H1 (cell line): ENCODE measurements at regions not wholly inside any gene's neighbourhood (a gene's known extent, or its start where the extent isn't known, plus 50 kb on each side); places are given as distances from the start of the nearest gene placed in this dataset.

Source experiments
- CTCF ChIA-PET: fragments of 300-600 bp; sonication (Branson Sonifier 250); formaldehyde crosslinking; loops from one replicate; lab custom pipeline; 2021; ENCODE audit not compliant: partially characterized antibody; lab: Charles Lee
- POLR2A ChIA-PET: fragments of 300-600 bp; sonication (Branson Sonifier 250); formaldehyde crosslinking; loops from one replicate; lab custom pipeline; 2021; ENCODE audit warnings: inconsistent platforms; ENCODE audit not compliant: partially characterized antibody; lab: Charles Lee
- DNase-seq, 2 experiments: peaks; one replicate each; pipeline versions ENCODE4 v3.0.0 to v3.0.0-alpha.2; 2010 to 2022; ENCODE audit warnings: low spot score in 2 of 2, low read depth in 1 of 2, mixed read lengths in 1 of 2
- FAIRE-seq: peaks from 2 replicates; lab custom pipeline; 2011; peaks lifted over from hg19 to GRCh38; lab: Jason Lieb, UNC
- H2AFZ ChIP-seq: 2 replicates; pipeline ENCODE4 v1.8.1; 2012; ENCODE audit warnings: low read length, inconsistent platforms
- H2AK5ac ChIP-seq: 2 replicates; pipeline ENCODE4 v1.6.1; 2013; ENCODE audit warnings: low read depth, low read length
- H2BK120ac ChIP-seq: replicated peaks from 2 replicates; pipeline ENCODE3; 2013; ENCODE audit warnings: low read depth, low read length, inconsistent platforms
- H2BK12ac ChIP-seq: 2 replicates; pipeline ENCODE4 v1.6.1; 2013; ENCODE audit warnings: low read depth, low read length
- H2BK15ac ChIP-seq: 2 replicates; pipeline ENCODE4 v1.6.1; 2013; ENCODE audit warnings: low read length
- H2BK20ac ChIP-seq: 2 replicates; pipeline ENCODE4 v1.6.1; 2013; ENCODE audit warnings: low read length
- H2BK5ac ChIP-seq: 2 replicates; pipeline ENCODE4 v1.6.1; 2013; ENCODE audit warnings: low read depth, low read length
- H3K14ac ChIP-seq: 2 replicates; pipeline ENCODE4 v1.6.1; 2013; ENCODE audit warnings: inconsistent platforms; ENCODE audit not compliant: insufficient read length
- H3K18ac ChIP-seq: 2 replicates; pipeline ENCODE4 v1.6.1; 2013; ENCODE audit warnings: low read length; ENCODE audit errors: extremely low read depth
- H3K23ac ChIP-seq: 2 replicates; pipeline ENCODE4 v1.6.1; 2013; ENCODE audit warnings: inconsistent platforms; ENCODE audit not compliant: insufficient read length
- H3K23me2 ChIP-seq: 2 replicates; pipeline ENCODE4 v1.6.1; 2013; ENCODE audit warnings: low read depth, low read length
- H3K27ac ChIP-seq: 2 replicates; pipeline ENCODE4 v1.6.1; 2011; ENCODE audit warnings: low read depth, low read length, inconsistent platforms
- H3K27me3 ChIP-seq, 4 experiments: replicated peaks in 1 of 4; 1 replicate in 1 of 4; 2 replicates in 3 of 4; pipeline versions ENCODE4 v1.6.1 to v1.8.1; 2011 to 2013; ENCODE audit warnings: low read length in 3 of 4, mild to moderate bottlenecking in 3 of 4, inconsistent platforms in 2 of 4, mixed read lengths in 2 of 4, moderate library complexity in 1 of 4; ENCODE audit not compliant: control insufficient read depth in 3 of 4, insufficient read depth in 3 of 4; ENCODE audit errors: extremely low read depth in 1 of 4
- H3K36me3 ChIP-seq, 4 experiments: 2 replicates each; pipeline versions ENCODE4 v1.6.1 to v1.8.1; 2011 to 2013; ENCODE audit warnings: mild to moderate bottlenecking in 4 of 4, low read length in 3 of 4, moderate library complexity in 2 of 4, control low read depth in 1 of 4, inconsistent platforms in 1 of 4; ENCODE audit not compliant: insufficient read depth in 4 of 4, control insufficient read depth in 2 of 4
- H3K4ac ChIP-seq: replicated peaks from 2 replicates; pipeline ENCODE3; 2013; ENCODE audit warnings: low read length, low read depth, mixed read lengths, inconsistent platforms; ENCODE audit not compliant: insufficient read length
- H3K4me1 ChIP-seq, 4 experiments: replicated peaks in 1 of 4; 1 replicate in 1 of 4; 2 replicates in 3 of 4; pipeline versions ENCODE4 v1.6.1 to v1.8.1; 2011 to 2013; ENCODE audit warnings: low read length in 3 of 4, inconsistent platforms in 2 of 4, mixed read lengths in 1 of 4; ENCODE audit not compliant: insufficient read depth in 4 of 4, control insufficient read depth in 3 of 4
- H3K4me2 ChIP-seq, 2 experiments: 2 replicates each; pipeline versions ENCODE4 v1.6.1 to v1.8.1; 2011 to 2013; ENCODE audit warnings: low read depth in 2 of 2, low read length in 2 of 2, control low read depth in 1 of 2, inconsistent platforms in 1 of 2, mild to moderate bottlenecking in 1 of 2; ENCODE audit not compliant: insufficient read depth in 1 of 2
- H3K4me3 ChIP-seq, 4 experiments: fragments of 200-600, 300-600 bp in 1 of 4; sonication (generic), shearing (Covaris generic), sonication (Bioruptor Twin) in 1 of 4; 2 replicates each; pipeline versions ENCODE4 v1.5.1 to v1.8.1; 2011 to 2016; ENCODE audit warnings: low read length in 4 of 4, low read depth in 3 of 4, control low read depth in 2 of 4, inconsistent platforms in 2 of 4, mild to moderate bottlenecking in 2 of 4, mixed read lengths in 1 of 4, moderate library complexity in 1 of 4; ENCODE audit not compliant: insufficient read depth in 2 of 4; ENCODE audit errors: extremely low read depth in 1 of 4
- H3K56ac ChIP-seq: replicated peaks from 2 replicates; pipeline ENCODE3; 2013; ENCODE audit warnings: low read depth, mild to moderate bottlenecking, mixed read lengths, low read length, inconsistent platforms; ENCODE audit not compliant: insufficient read length
- H3K79me1 ChIP-seq: 2 replicates; pipeline ENCODE4 v1.6.1; 2013; ENCODE audit warnings: low read depth, low read length, control low read depth
- H3K79me2 ChIP-seq, 2 experiments: 2 replicates each; pipeline versions ENCODE4 v1.6.1 to v1.8.1; 2012 to 2013; ENCODE audit warnings: low read length in 2 of 2, mild to moderate bottlenecking in 2 of 2, inconsistent platforms in 1 of 2; ENCODE audit not compliant: insufficient read depth in 2 of 2, control insufficient read depth in 1 of 2
- H3K9ac ChIP-seq, 4 experiments: replicated peaks in 1 of 4; 1 replicate in 1 of 4; 2 replicates in 3 of 4; pipeline versions ENCODE4 v1.6.1 to v1.8.1; 2011 to 2013; ENCODE audit warnings: low read depth in 3 of 4, low read length in 3 of 4, control low read depth in 2 of 4, mild to moderate bottlenecking in 2 of 4, moderate library complexity in 2 of 4, inconsistent platforms in 1 of 4; ENCODE audit errors: extremely low read depth in 1 of 4
- H3K9me3 ChIP-seq, 2 experiments: 2 replicates each; pipeline versions ENCODE4 v1.6.1 to v1.8.1; 2012 to 2013; ENCODE audit warnings: mild to moderate bottlenecking in 2 of 2, moderate library complexity in 2 of 2, control low read depth in 1 of 2, inconsistent platforms in 1 of 2, low read depth in 1 of 2, low read length in 1 of 2, mixed read lengths in 1 of 2; ENCODE audit not compliant: insufficient read depth in 2 of 2
- H4K20me1 ChIP-seq, 2 experiments: replicated peaks in 1 of 2; 2 replicates each; pipeline versions ENCODE3 to v1.8.1; 2011 to 2013; ENCODE audit warnings: inconsistent platforms in 2 of 2, low read length in 2 of 2, mild to moderate bottlenecking in 1 of 2; ENCODE audit not compliant: insufficient read depth in 2 of 2, control insufficient read depth in 1 of 2
- H4K5ac ChIP-seq: 2 replicates; pipeline ENCODE4 v1.6.1; 2013; ENCODE audit warnings: low read length, low read depth, mixed read lengths, inconsistent platforms; ENCODE audit not compliant: insufficient read length
- H4K8ac ChIP-seq: 2 replicates; pipeline ENCODE4 v1.8.0; 2013; ENCODE audit warnings: mild to moderate bottlenecking, moderate library complexity, low read length, inconsistent platforms; ENCODE audit not compliant: insufficient read depth; ENCODE audit errors: extremely low read depth
- H4K91ac ChIP-seq: replicated peaks from 2 replicates; pipeline ENCODE3; 2013; ENCODE audit warnings: low read length, mixed read lengths, inconsistent platforms; ENCODE audit not compliant: insufficient read length
- ASH2L ChIP-seq: fragments of 200-600, 300-600 bp; sonication (generic); IDR thresholded peaks from one replicate; pipeline ENCODE4 v1.7.1; 2017; ENCODE audit warnings: low read length
- BCL11A ChIP-seq, 2 experiments: IDR thresholded peaks; one replicate each; pipeline ENCODE4 v1.6.1; 2011; ENCODE audit warnings: low read depth in 2 of 2, low read length in 2 of 2, mild to moderate bottlenecking in 2 of 2
- HDAC6 ChIP-seq: IDR thresholded peaks from one replicate; pipeline ENCODE4 v1.7.1; 2012; ENCODE audit warnings: low read depth, mild to moderate bottlenecking, inconsistent platforms, low read length, moderate library complexity
- NANOG ChIP-seq: IDR thresholded peaks from 2 replicates; pipeline ENCODE4 v1.6.1; 2011; ENCODE audit warnings: low read length, low read depth, mild to moderate bottlenecking, inconsistent platforms; ENCODE audit not compliant: insufficient read depth, poor library complexity, severe bottlenecking
- NRF1 ChIP-seq: IDR thresholded peaks from 2 replicates; pipeline ENCODE4 v1.6.1; 2011; ENCODE audit warnings: mild to moderate bottlenecking, low read depth, low read length, improper control_type of control experiment
- POU5F1 ChIP-seq: IDR thresholded peaks from 2 replicates; pipeline ENCODE4 v1.6.1; 2011; ENCODE audit warnings: low read depth, mild to moderate bottlenecking, low read length, moderate library complexity
- TAF7 ChIP-seq: optimal IDR thresholded peaks from 2 replicates; pipeline ENCODE3; 2011; ENCODE audit warnings: low read depth, mild to moderate bottlenecking, inconsistent platforms, low read length, moderate library complexity, borderline replicate concordance
- WGBS, 2 experiments: shearing (Covaris generic) in 1 of 2; methylation state at CpG; one replicate each; pipeline versions ENCODE4 v1.1.6 to v1.1.7; 2013 to 2015; ENCODE audit warnings: low lambda C conversion rate in 2 of 2, mixed read lengths in 2 of 2, inconsistent platforms in 1 of 2, low coverage in 1 of 2, missing lambda C conversion rate in 1 of 2; ENCODE audit not compliant: insufficient replicate concordance in 2 of 2, insufficient coverage in 1 of 2, insufficient read length in 1 of 2; ENCODE audit errors: extremely low coverage in 1 of 2, missing lambda C conversion rate in 1 of 2; 5-methylcytosine and 5-hydroxymethylcytosine counted together

GRCh38 chr10:64465653-64466052, 944.5 kb downstream of the REEP3 start:
- TF ChIP-seq TAF7 (no peak), NRF1 (no peak), POU5F1 (no peak), NANOG (no peak), BCL11A (IDR thresholded peaks at IDR 0.05; ENCODE audit: low read depth in 2 of 2, low read length in 2 of 2) (no peak), ASH2L (no peak), HDAC6 (no peak)
- POLR2A ChIA-PET, result no interaction called here
- CTCF ChIA-PET, result no interaction called here
- Histone ChIP-seq H3K79me2 (no peaks in the 10 kb centered on the region), H3K23me2 (no peaks in the 10 kb centered on the region), H3K4me3 (no peak overlapping the region), H3K18ac (no peak overlapping the region), H3K27ac (no peak overlapping the region), H4K8ac (no peak overlapping the region), H4K91ac (no peak overlapping the region), H2BK5ac (no peak overlapping the region), H3K27me3 (no peaks in the 10 kb centered on the region), H3K56ac (no peak overlapping the region), H3K23ac (no peak overlapping the region), H2BK12ac (no peak overlapping the region), H2BK120ac (no peak overlapping the region), H3K4me2 (no peak overlapping the region), H3K9ac (no peak overlapping the region), H4K20me1 (no peaks in the 10 kb centered on the region), H3K14ac (no peak overlapping the region), H3K4ac (no peak overlapping the region), H3K79me1 (no peaks in the 10 kb centered on the region), H3K4me1 (no peaks in the 10 kb centered on the region), H2BK20ac (no peak overlapping the region), H4K5ac (no peak overlapping the region), H3K9me3 (peaks cover 13 to 20% of the 10 kb centered on the region in 2 experiments), H2AFZ (no peak overlapping the region), H2BK15ac (no peak overlapping the region), H3K36me3 (no peaks in the 10 kb centered on the region), H2AK5ac (no peak overlapping the region)
- FAIRE-seq (no peak), DNase-seq (no peak)
- WGBS, 2 experiments, result 89% methylated on average over 2 of the region's 2 CpGs; no CpG with 5 or more reads in 1 of the 2 experiments
